ENCODE measurements at regions not wholly inside any gene's neighbourhood (a gene's known extent, or its start where the extent isn't known, plus 50 kb on each side); places are given as distances from the start of the nearest gene placed in this dataset.

- no peak for TF ChIP-seq CTCF (IDR thresholded peaks at IDR 0.05; ENCODE audit: extremely low read depth in 1 of 2, insufficient read depth in 1 of 2, low read depth in 1 of 2, low read length in 2 of 2)
- no peak for TF ChIP-seq JUN (IDR thresholded peaks at IDR 0.05; ENCODE audit: borderline replicate concordance, insufficient read depth, insufficient read length, low read depth)
- no peak for TF ChIP-seq EZH2 (IDR thresholded peaks at IDR 0.05; ENCODE audit: borderline replicate concordance, low read depth, low read length, severe bottlenecking)
- TF ChIP-seq POLR2A (IDR thresholded peaks at IDR 0.05; ENCODE audit: low read depth, low read length) = no peak
- no peak for TF ChIP-seq MYC (IDR thresholded peaks at IDR 0.05; ENCODE audit: low read depth, low read length)
- TF ChIP-seq FOS (IDR thresholded peaks at IDR 0.05; ENCODE audit: borderline replicate concordance, insufficient read depth, low read length) = no peak
- TF ChIP-seq MAX (IDR thresholded peaks at IDR 0.05; ENCODE audit: insufficient read depth, insufficient read length) = no peak
- no peak for TF ChIP-seq POLR2AphosphoS5 (IDR thresholded peaks at IDR 0.05; ENCODE audit: insufficient read depth, low read depth, low read length)
- TF ChIP-seq GATA2 (IDR thresholded peaks at IDR 0.05; ENCODE audit: insufficient read depth, insufficient read length, low read depth, low read length) = no peak
Measured at GRCh38 chr2:155190342-155190741, 491.8 kb downstream of the KCNJ3 start.
